MCF 10A (cell line): ENCODE measurements at regions not wholly inside any gene's neighbourhood (a gene's known extent, or its start where the extent isn't known, plus 50 kb on each side); places are given as distances from the start of the nearest gene placed in this dataset.

ENCODE experiments used
- BruUV-seq: library from RNA; stranded (reverse); fragments of 400-500 nt; replicated peaks from 2 replicates; lab custom pipeline; 2021; lab: Mats Ljungman, UMichigan
- CTCF ChIA-PET: fragments of 300-600 bp; sonication (Branson Sonifier 250); formaldehyde crosslinking; extraction: SDS; loops from one replicate; lab custom pipeline; 2021; ENCODE audit warnings: antibody characterized with exemption, inconsistent platforms; lab: Yijun Ruan, JAX
- POLR2A ChIA-PET: fragments of 300-600, 350-650 bp; sonication (Branson Sonifier 250); formaldehyde crosslinking; extraction: SDS; loops from one replicate; lab custom pipeline; 2020; ENCODE audit warnings: antibody characterized with exemption, inconsistent platforms; lab: Yijun Ruan, JAX
- DNase-seq: peaks from one replicate; pipeline ENCODE4 v3.0.0-alpha.2; 2018; ENCODE audit not compliant: unreplicated experiment
- H3K27ac Mint-ChIP-seq: one replicate; pipeline ENCODE4 v1.8.0; 2022; ENCODE audit warnings: mild to moderate bottlenecking, low read depth, mixed read lengths; ENCODE audit not compliant: unreplicated experiment
- H3K27me3 Mint-ChIP-seq: one replicate; pipeline ENCODE4 v1.8.0; 2022; ENCODE audit warnings: mixed read lengths; ENCODE audit not compliant: insufficient read depth, unreplicated experiment
- H3K36me3 Mint-ChIP-seq: one replicate; pipeline ENCODE4 v1.8.0; 2022; ENCODE audit warnings: mild to moderate bottlenecking, moderate library complexity, mixed read lengths; ENCODE audit not compliant: insufficient read depth, unreplicated experiment
- H3K4me1 Mint-ChIP-seq: one replicate; pipeline ENCODE4 v1.8.0; 2022; ENCODE audit warnings: mixed read lengths; ENCODE audit not compliant: insufficient read depth, unreplicated experiment
- H3K4me3 Mint-ChIP-seq: one replicate; pipeline ENCODE4 v1.8.0; 2022; ENCODE audit warnings: mild to moderate bottlenecking, moderate library complexity, mixed read lengths; ENCODE audit not compliant: unreplicated experiment
- H3K9me3 Mint-ChIP-seq: one replicate; pipeline ENCODE4 v1.8.0; 2022; ENCODE audit warnings: mixed read lengths; ENCODE audit not compliant: unreplicated experiment
- CTCF ChIP-seq: fragments of 200-600 bp; IDR thresholded peaks from one replicate; pipeline ENCODE4 v1.8.0; 2022; ENCODE audit warnings: antibody characterized with exemption, mild to moderate bottlenecking; ENCODE audit not compliant: unreplicated experiment
- intact Hi-C: fragments of 100-400 bp; cut with micrococcal nuclease; formaldehyde crosslinking; loops from 2 replicates; pipeline ENCODE4 v1.14.1; 2022

GRCh38 chr4:188279184-188279583 lies 139.9 kb downstream of the TRIML1 start:
- Mint-ChIP-seq H3K9me3 (no peaks in the 10 kb centered on the region), H3K4me1 (no peaks in the 10 kb centered on the region), H3K4me3 (no peak overlapping the region), H3K27me3 (no peaks in the 10 kb centered on the region), H3K36me3 (no peaks in the 10 kb centered on the region), H3K27ac (no peak overlapping the region)
- TF ChIP-seq CTCF: no peak
- DNase-seq: no peak
- ChIA-PET POLR2A (interaction anchor here (0.6 kb wide), 1 partner anchor 56 kb away, joined by 3 read pairs; no protein-coding TSS in a partner anchor), CTCF (no interaction called here)
- intact Hi-C loops: no loop called here
- no TSS peak for BruUV-seq

GRCh38 chr4:188282471-188283232 lies 143.4 kb downstream of the TRIML1 start:
- no peak for DNase-seq
- no peak for TF ChIP-seq CTCF
- H3K27ac Mint-ChIP-seq: no peak overlapping the region
- ChIA-PET CTCF (no interaction called here), POLR2A (no interaction called here)
- BruUV-seq: no TSS peak
- no peak overlapping the region for H3K4me3 Mint-ChIP-seq
- no peaks in the 10 kb centered on the region for H3K36me3 Mint-ChIP-seq
- no peaks in the 10 kb centered on the region for H3K9me3 Mint-ChIP-seq
- intact Hi-C loops: no loop called here
- H3K27me3 Mint-ChIP-seq: no peaks in the 10 kb centered on the region
- H3K4me1 Mint-ChIP-seq: no peaks in the 10 kb centered on the region

GRCh38 chr4:188287169-188287894 lies 148.1 kb downstream of the TRIML1 start:
- intact Hi-C loops: no loop called here
- no TSS peak for BruUV-seq
- Mint-ChIP-seq H3K9me3 (no peaks in the 10 kb centered on the region), H3K27me3 (no peaks in the 10 kb centered on the region), H3K36me3 (no peaks in the 10 kb centered on the region), H3K4me1 (no peaks in the 10 kb centered on the region), H3K27ac (no peak overlapping the region), H3K4me3 (no peak overlapping the region)
- ChIA-PET POLR2A (interaction anchor here (0.6 kb wide), 1 partner anchor 293 kb away, joined by 3 read pairs; no protein-coding TSS in a partner anchor), CTCF (no interaction called here)
- no peak for DNase-seq
- TF ChIP-seq CTCF: no peak

- no peaks in the 10 kb centered on the region for H3K36me3 Mint-ChIP-seq
- TF ChIP-seq CTCF: no peak
- H3K4me1 Mint-ChIP-seq: no peaks in the 10 kb centered on the region
- H3K9me3 Mint-ChIP-seq: no peaks in the 10 kb centered on the region
- CTCF ChIA-PET: no interaction called here
- no peaks in the 10 kb centered on the region for H3K27me3 Mint-ChIP-seq
- BruUV-seq: no TSS peak
- intact Hi-C loops: no loop called here
- DNase-seq: no peak
- POLR2A ChIA-PET: interaction anchor here (0.6 kb wide), 1 partner anchor 74 kb away, joined by 3 read pairs; no protein-coding TSS in a partner anchor
- H3K4me3 Mint-ChIP-seq: no peak overlapping the region
- H3K27ac Mint-ChIP-seq: no peak overlapping the region
Observed at GRCh38 chr4:188289531-188290125, 150.4 kb downstream of the TRIML1 start.
